HFFc6 (cell line): ENCODE measurements at regions not wholly inside any gene's neighbourhood (a gene's known extent, or its start where the extent isn't known, plus 50 kb on each side); places are given as distances from the start of the nearest gene placed in this dataset.

Experiments
- DNase-seq: peaks from one replicate; pipeline ENCODE4 v3.0.0-alpha.2; 2018
- H3K27ac Mint-ChIP-seq: 2 replicates; pipeline ENCODE4 v1.8.0; 2020; ENCODE audit warnings: mild to moderate bottlenecking, mixed read lengths
- H3K27me3 Mint-ChIP-seq: 2 replicates; pipeline ENCODE4 v1.8.0; 2021; ENCODE audit warnings: mild to moderate bottlenecking, moderate library complexity, mixed read lengths; ENCODE audit not compliant: insufficient read depth
- H3K36me3 Mint-ChIP-seq: 2 replicates; pipeline ENCODE4 v1.8.0; 2021; ENCODE audit warnings: low read depth, mixed read lengths
- H3K4me1 Mint-ChIP-seq: 2 replicates; pipeline ENCODE4 v1.8.0; 2020; ENCODE audit warnings: low read depth, mixed read lengths
- H3K4me3 Mint-ChIP-seq: 2 replicates; pipeline ENCODE4 v1.8.0; 2020; ENCODE audit warnings: mild to moderate bottlenecking, moderate library complexity, mixed read lengths
- H3K9me3 Mint-ChIP-seq: 2 replicates; pipeline ENCODE4 v1.8.0; 2020; ENCODE audit warnings: mild to moderate bottlenecking, mixed read lengths
- TF ChIP-seq, protein P1 (sequence below): fragments of 200-600 bp; sonication (generic); IDR thresholded peaks from 2 replicates; pipeline ENCODE4 v1.5.0; 2021; ENCODE audit warnings: antibody characterized with exemption, mild to moderate bottlenecking

DNA sequence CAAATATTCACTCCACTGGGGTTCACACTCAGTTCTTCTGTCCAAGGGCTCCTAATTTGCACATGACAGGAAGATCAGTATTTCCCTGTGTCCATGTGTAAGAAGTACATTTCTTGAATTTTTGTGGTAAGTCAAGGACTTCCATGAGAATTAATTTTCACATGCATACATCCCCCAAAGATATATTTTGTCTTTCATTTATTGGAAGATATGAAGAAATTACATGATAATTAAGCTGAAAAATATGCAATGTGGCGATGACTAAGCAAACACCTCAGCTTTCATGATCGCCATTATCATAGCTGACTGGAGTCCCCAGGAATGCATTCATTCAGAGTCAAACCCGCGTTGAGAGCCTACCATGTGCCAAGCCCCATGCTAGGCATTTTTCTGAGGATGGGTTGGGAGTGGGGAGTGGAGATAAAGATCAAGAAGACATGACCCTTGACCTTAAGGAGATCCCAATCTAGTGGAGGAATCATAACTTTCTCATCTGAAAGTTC is 104.6 kb upstream of the F3 start:
- Mint-ChIP-seq H3K9me3 (no peaks in the 10 kb centered on the region), H3K4me1 (peaks cover 5% of the 10 kb centered on the region), H3K27ac (peak overlapping the region; percentile 95), H3K27me3 (peaks cover 1% of the 10 kb centered on the region; the same call in 1 of the 2 replicates), H3K36me3 (no peaks in the 10 kb centered on the region), H3K4me3 (peak overlapping the region; percentile 21)
- TF ChIP-seq, protein P1, sequence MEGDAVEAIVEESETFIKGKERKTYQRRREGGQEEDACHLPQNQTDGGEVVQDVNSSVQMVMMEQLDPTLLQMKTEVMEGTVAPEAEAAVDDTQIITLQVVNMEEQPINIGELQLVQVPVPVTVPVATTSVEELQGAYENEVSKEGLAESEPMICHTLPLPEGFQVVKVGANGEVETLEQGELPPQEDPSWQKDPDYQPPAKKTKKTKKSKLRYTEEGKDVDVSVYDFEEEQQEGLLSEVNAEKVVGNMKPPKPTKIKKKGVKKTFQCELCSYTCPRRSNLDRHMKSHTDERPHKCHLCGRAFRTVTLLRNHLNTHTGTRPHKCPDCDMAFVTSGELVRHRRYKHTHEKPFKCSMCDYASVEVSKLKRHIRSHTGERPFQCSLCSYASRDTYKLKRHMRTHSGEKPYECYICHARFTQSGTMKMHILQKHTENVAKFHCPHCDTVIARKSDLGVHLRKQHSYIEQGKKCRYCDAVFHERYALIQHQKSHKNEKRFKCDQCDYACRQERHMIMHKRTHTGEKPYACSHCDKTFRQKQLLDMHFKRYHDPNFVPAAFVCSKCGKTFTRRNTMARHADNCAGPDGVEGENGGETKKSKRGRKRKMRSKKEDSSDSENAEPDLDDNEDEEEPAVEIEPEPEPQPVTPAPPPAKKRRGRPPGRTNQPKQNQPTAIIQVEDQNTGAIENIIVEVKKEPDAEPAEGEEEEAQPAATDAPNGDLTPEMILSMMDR: no peak
- peak; percentile 83 for DNase-seq

DNA sequence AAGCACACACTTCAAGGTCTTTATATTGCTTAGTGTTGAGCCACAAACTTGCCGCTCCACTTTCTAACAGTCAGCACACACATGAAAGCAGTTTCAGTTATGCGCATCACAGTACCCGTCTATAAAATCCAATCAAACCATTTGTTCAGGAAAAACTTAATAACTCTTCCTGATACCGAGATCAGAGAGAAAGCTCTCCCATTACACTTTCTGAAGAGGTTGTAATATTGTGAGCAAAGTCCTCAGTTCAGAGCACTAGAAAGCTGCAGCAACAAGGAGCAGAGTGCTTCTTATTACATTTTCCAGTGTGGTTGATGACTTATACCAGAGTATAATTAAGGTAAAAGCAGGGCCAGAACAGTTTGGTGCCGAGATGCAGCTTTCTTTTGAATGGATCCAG is 102.8 kb upstream of the F3 start:
- H3K4me3 Mint-ChIP-seq: no peak overlapping the region
- no peak for DNase-seq
- H3K27me3 Mint-ChIP-seq: peaks cover 1% of the 10 kb centered on the region; the same call in 1 of the 2 replicates
- peaks cover 11% of the 10 kb centered on the region; the same call in 1 of the 2 replicates for H3K9me3 Mint-ChIP-seq
- H3K4me1 Mint-ChIP-seq: no peaks in the 10 kb centered on the region; the same call in none of the 2 replicates
- H3K36me3 Mint-ChIP-seq: peaks cover 11% of the 10 kb centered on the region
- TF ChIP-seq, protein P1: no peak
- no peak overlapping the region for H3K27ac Mint-ChIP-seq

DNA sequence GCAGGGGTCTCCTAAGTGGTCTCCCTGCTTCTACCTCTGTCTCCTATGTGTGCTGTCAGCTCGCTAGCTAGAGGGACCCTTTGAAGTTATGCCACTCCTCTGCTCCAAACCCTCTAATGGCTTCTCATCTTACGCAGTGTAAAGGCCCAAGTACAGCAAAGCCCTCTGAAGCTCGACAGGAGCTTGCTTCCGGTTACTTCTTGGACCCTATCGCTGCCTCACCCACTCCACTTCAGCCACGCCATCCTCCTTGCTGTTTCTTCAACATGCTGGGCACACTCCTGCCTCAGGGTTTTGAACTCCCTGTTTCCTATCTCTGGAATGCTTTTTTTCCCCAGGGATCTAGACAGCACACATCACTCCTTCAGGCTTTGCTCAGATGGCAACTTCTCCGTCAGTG is 102.3 kb upstream of the F3 start:
- TF ChIP-seq, protein P1: no peak
- Mint-ChIP-seq H3K27ac (no peak overlapping the region), H3K36me3 (peaks cover 14% of the 10 kb centered on the region), H3K27me3 (peaks cover 1% of the 10 kb centered on the region; the same call in 1 of the 2 replicates), H3K4me3 (no peak overlapping the region), H3K4me1 (no peaks in the 10 kb centered on the region; the same call in none of the 2 replicates), H3K9me3 (peaks cover 12% of the 10 kb centered on the region; the same call in 1 of the 2 replicates)
- DNase-seq: no peak

- Mint-ChIP-seq H3K36me3 (peaks cover 18% of the 10 kb centered on the region), H3K4me1 (no peaks in the 10 kb centered on the region; the same call in none of the 2 replicates), H3K27me3 (peaks cover 1% of the 10 kb centered on the region; the same call in 1 of the 2 replicates), H3K9me3 (peaks cover 12% of the 10 kb centered on the region; the same call in 1 of the 2 replicates), H3K27ac (no peak overlapping the region), H3K4me3 (no peak overlapping the region)
- DNase-seq: no peak
- TF ChIP-seq, protein P1: no peak
These were observed 101.2 kb upstream of the F3 start for GRCh38 chr1:94642617-94643321.

DNA sequence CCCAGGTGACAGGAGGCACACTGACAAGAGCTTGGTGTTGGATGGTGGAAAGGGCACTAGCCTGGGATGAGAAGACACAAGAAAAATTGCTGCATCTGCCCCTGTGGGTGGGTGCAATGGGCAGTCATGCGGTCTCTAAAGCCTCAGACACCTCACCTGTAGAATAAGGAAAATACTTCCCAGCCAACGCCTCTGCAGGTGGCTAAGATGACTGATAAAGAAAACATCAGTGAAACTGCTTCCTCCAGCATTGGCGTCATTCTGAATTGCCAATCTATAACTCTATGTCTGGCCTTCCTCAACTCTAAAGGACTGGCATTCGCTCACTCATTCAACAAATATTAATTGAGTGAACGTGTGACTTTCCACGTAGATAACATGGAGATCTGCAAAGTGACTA is 100.4 kb upstream of the F3 start:
- H3K27me3 Mint-ChIP-seq: peaks cover 1% of the 10 kb centered on the region; the same call in 1 of the 2 replicates
- no peak for DNase-seq
- peaks cover 23% of the 10 kb centered on the region for H3K36me3 Mint-ChIP-seq
- no peak overlapping the region for H3K4me3 Mint-ChIP-seq
- H3K27ac Mint-ChIP-seq: no peak overlapping the region
- peaks cover 12% of the 10 kb centered on the region; the same call in 1 of the 2 replicates for H3K9me3 Mint-ChIP-seq
- TF ChIP-seq, protein P1: no peak
- no peaks in the 10 kb centered on the region; the same call in none of the 2 replicates for H3K4me1 Mint-ChIP-seq
